GM23338 (cell line): ENCODE measurements at regions not wholly inside any gene's neighbourhood (a gene's known extent, or its start where the extent isn't known, plus 50 kb on each side); places are given as distances from the start of the nearest gene placed in this dataset.
"Not testable (repeated sequence)": the region's sequence is repeated elsewhere in the genome, so short reads cannot be mapped to it uniquely, and the experiment has no call there.

Source experiments
- ATAC-seq: fragments of 200-7000 bp; cut with Tn5 transposase; 3 replicates; pipeline ENCODE4 v1.9.1; 2020
- DNase-seq: peaks from one replicate; pipeline ENCODE4 v3.0.0-alpha.2; 2015; ENCODE audit warnings: low spot score
- H2AFZ ChIP-seq: fragments of 200-600 bp; sonication (generic); 2 replicates; pipeline ENCODE4 v1.8.0; 2016; ENCODE audit warnings: antibody characterized with exemption, mild to moderate bottlenecking, moderate library complexity
- H3F3A ChIP-seq: fragments of 200-600 bp; sonication (generic); replicated peaks from 2 replicates; pipeline ENCODE4 v1.8.0; 2017; ENCODE audit warnings: antibody characterized with exemption, mixed run types, low read depth
- H3K27ac ChIP-seq: fragments of 200-600 bp; sonication (generic); 2 replicates; pipeline ENCODE4 v1.6.1; 2016; ENCODE audit warnings: low read depth
- H3K27me3 ChIP-seq: fragments of 200-600 bp; sonication (generic); 2 replicates; pipeline ENCODE4 v1.8.0; 2016; ENCODE audit warnings: mild to moderate bottlenecking, mixed run types, moderate library complexity; ENCODE audit not compliant: insufficient read depth
- H3K36me3 ChIP-seq: fragments of 200-600 bp; sonication (generic); 2 replicates; pipeline ENCODE4 v1.8.0; 2016; ENCODE audit warnings: mild to moderate bottlenecking; ENCODE audit not compliant: insufficient read depth
- H3K4me1 ChIP-seq: fragments of 200-600 bp; sonication (generic); 2 replicates; pipeline ENCODE4 v1.8.0; 2016; ENCODE audit warnings: mild to moderate bottlenecking, moderate library complexity; ENCODE audit not compliant: insufficient read depth
- H3K4me2 ChIP-seq: fragments of 200-600 bp; sonication (generic); 2 replicates; pipeline ENCODE4 v1.7.1; 2017; ENCODE audit warnings: mixed run types
- H3K4me3 ChIP-seq: fragments of 200-600 bp; sonication (generic); 2 replicates; pipeline ENCODE4 v1.6.1; 2016; ENCODE audit warnings: mixed run types
- H3K79me2 ChIP-seq: fragments of 200-600 bp; sonication (generic); replicated peaks from 2 replicates; pipeline ENCODE4 v1.8.0; 2017; ENCODE audit warnings: mild to moderate bottlenecking; ENCODE audit not compliant: insufficient read depth
- H3K9me2 ChIP-seq: fragments of 200-600 bp; sonication (generic); 2 replicates; pipeline ENCODE4 v1.8.0; 2017; ENCODE audit not compliant: insufficient read depth
- H4K20me1 ChIP-seq: fragments of 200-600 bp; sonication (generic); replicated peaks from 2 replicates; pipeline ENCODE4 v1.8.0; 2017; ENCODE audit warnings: mild to moderate bottlenecking; ENCODE audit not compliant: insufficient read depth
- H3K27ac Mint-ChIP-seq: 2 replicates; pipeline ENCODE4 v1.8.0; 2020; ENCODE audit warnings: inconsistent platforms, mild to moderate bottlenecking, moderate library complexity, mixed read lengths
- H3K27me3 Mint-ChIP-seq: 3 replicates; pipeline ENCODE4 v1.8.0; 2022; ENCODE audit warnings: low read depth, mild to moderate bottlenecking, moderate library complexity, mixed read lengths, inconsistent platforms; ENCODE audit not compliant: insufficient read depth, poor library complexity
- H3K36me3 Mint-ChIP-seq: 3 replicates; pipeline ENCODE4 v1.8.0; 2021; ENCODE audit warnings: low read depth, mild to moderate bottlenecking, inconsistent platforms, moderate library complexity, mixed read lengths
- H3K4me1 Mint-ChIP-seq: 3 replicates; pipeline ENCODE4 v1.8.0; 2020; ENCODE audit warnings: mild to moderate bottlenecking, inconsistent platforms, mixed read lengths
- H3K4me3 Mint-ChIP-seq: 3 replicates; pipeline ENCODE4 v1.8.0; 2021; ENCODE audit warnings: moderate library complexity, mild to moderate bottlenecking, inconsistent platforms, mixed read lengths
- H3K9me3 Mint-ChIP-seq: 3 replicates; pipeline ENCODE4 v1.8.0; 2020; ENCODE audit warnings: moderate library complexity, mild to moderate bottlenecking, inconsistent platforms, mixed read lengths
- CTCF ChIP-seq, 2 experiments: fragments of 200-600 bp in 1 of 2; sonication (generic) in 1 of 2; conservative IDR thresholded peaks; 2 replicates each; pipeline versions ENCODE4 v1.5.1 to v1.6.1; 2016 to 2017; ENCODE audit warnings: antibody characterized with exemption in 2 of 2, low read depth in 2 of 2, mild to moderate bottlenecking in 2 of 2, moderate library complexity in 1 of 2

GRCh38 chr7:76927741-76928393 is 104.3 kb downstream of the SPDYE17 start:
- H3K4me2 ChIP-seq, H3K9me2 ChIP-seq, H3K79me2 ChIP-seq, H3K27me3 ChIP-seq, H3F3A ChIP-seq, H3K4me1 Mint-ChIP-seq, H3K27ac Mint-ChIP-seq, H3K4me1 ChIP-seq, H3K9me3 Mint-ChIP-seq, H3K4me3 Mint-ChIP-seq, H3K36me3 ChIP-seq, ATAC-seq, H3K36me3 Mint-ChIP-seq, H2AFZ ChIP-seq, H3K4me3 ChIP-seq, H4K20me1 ChIP-seq, DNase-seq, H3K27ac ChIP-seq, H3K27me3 Mint-ChIP-seq: not testable (repeated sequence)

- not testable (repeated sequence) for H3K27me3 Mint-ChIP-seq
These were observed 105.7 kb downstream of the SPDYE17 start for GRCh38 chr7:76926416-76926815.

GRCh38 chr7:76924756-76925155 is 107.4 kb downstream of the SPDYE17 start:
- H3K4me2 ChIP-seq, H3K27ac Mint-ChIP-seq, H2AFZ ChIP-seq, H3F3A ChIP-seq, H3K9me2 ChIP-seq, H3K27ac ChIP-seq, H3K36me3 ChIP-seq, H3K79me2 ChIP-seq, H3K27me3 ChIP-seq, H3K9me3 Mint-ChIP-seq, H3K27me3 Mint-ChIP-seq, H3K4me1 ChIP-seq, H4K20me1 ChIP-seq, H3K4me3 ChIP-seq, H3K4me3 Mint-ChIP-seq, H3K4me1 Mint-ChIP-seq, H3K36me3 Mint-ChIP-seq: not testable (repeated sequence)
- peak; percentile 38 to 62 for TF ChIP-seq CTCF (conservative IDR thresholded peaks at IDR 0.05; ENCODE audit: low read depth in 2 of 2)
- peak; percentile 50 for DNase-seq
- peak; percentile 68 for ATAC-seq

More at GRCh38 chr7:76926416-76926815, 105.7 kb downstream of the SPDYE17 start:
- H2AFZ ChIP-seq, H3K27ac Mint-ChIP-seq, H4K20me1 ChIP-seq, H3F3A ChIP-seq, H3K36me3 Mint-ChIP-seq, H3K4me3 ChIP-seq, H3K27me3 ChIP-seq, H3K9me3 Mint-ChIP-seq, DNase-seq, ATAC-seq, H3K4me1 ChIP-seq, H3K4me2 ChIP-seq, H3K27ac ChIP-seq, H3K36me3 ChIP-seq, H3K4me1 Mint-ChIP-seq, H3K79me2 ChIP-seq, H3K9me2 ChIP-seq, H3K4me3 Mint-ChIP-seq: not testable (repeated sequence)

GRCh38 chr7:76918619-76919018 is 113.5 kb downstream of the SPDYE17 start:
- not testable (repeated sequence) for H3K9me3 Mint-ChIP-seq, H3K4me3 Mint-ChIP-seq, H3K4me1 ChIP-seq, H3K79me2 ChIP-seq, H3K27ac ChIP-seq, H3K9me2 ChIP-seq, H3K27ac Mint-ChIP-seq, H4K20me1 ChIP-seq, H3K4me2 ChIP-seq, ATAC-seq, H3K4me3 ChIP-seq, H3K27me3 ChIP-seq, H3K36me3 ChIP-seq, H3K4me1 Mint-ChIP-seq, H3K36me3 Mint-ChIP-seq, H3F3A ChIP-seq, DNase-seq, H2AFZ ChIP-seq, H3K27me3 Mint-ChIP-seq

- not testable (repeated sequence) for H3K4me2 ChIP-seq, H3K4me3 ChIP-seq, H3K4me1 ChIP-seq, H2AFZ ChIP-seq, H3K9me2 ChIP-seq, H3K9me3 Mint-ChIP-seq, H3F3A ChIP-seq, ATAC-seq, H3K36me3 Mint-ChIP-seq, H3K27ac ChIP-seq, H3K4me3 Mint-ChIP-seq, H3K79me2 ChIP-seq, H4K20me1 ChIP-seq, H3K27me3 Mint-ChIP-seq, H3K36me3 ChIP-seq, DNase-seq, H3K27me3 ChIP-seq
- Mint-ChIP-seq H3K27ac (peak overlapping the region; percentile 56), H3K4me1 (peaks cover 14% of the 10 kb centered on the region)
These were observed 117.8 kb downstream of the SPDYE17 start for GRCh38 chr7:76914361-76914760.

- not testable (repeated sequence) for H3K4me1 ChIP-seq, ATAC-seq, H3K9me2 ChIP-seq, H3K27me3 ChIP-seq, H3K4me3 ChIP-seq, H4K20me1 ChIP-seq, H3K9me3 Mint-ChIP-seq, H3K27ac ChIP-seq, H3K4me2 ChIP-seq, H3K27me3 Mint-ChIP-seq, H3K36me3 Mint-ChIP-seq, H3K79me2 ChIP-seq, H3K27ac Mint-ChIP-seq, H3F3A ChIP-seq, H3K4me3 Mint-ChIP-seq, H3K36me3 ChIP-seq, H2AFZ ChIP-seq, DNase-seq
- H3K4me1 Mint-ChIP-seq: peaks cover 19% of the 10 kb centered on the region
These were observed 119.9 kb downstream of the SPDYE17 start for GRCh38 chr7:76912011-76912814.
